Uterus (tissue), 3 donors: ENCODE measurements at regions not wholly inside any gene's neighbourhood (a gene's known extent, or its start where the extent isn't known, plus 50 kb on each side); places are given as distances from the start of the nearest gene placed in this dataset.

Experiments
- DNase-seq, 2 donors: peaks; one replicate each; pipeline ENCODE4 v3.0.0-alpha.2; 2019 to 2020
- H3K27ac ChIP-seq, 2 donors: fragments of 200-600 bp; sonication (generic); 1 replicate in 1 of 2; 2 replicates in 1 of 2; pipeline ENCODE4 v1.5.1; 2016 to 2018
- H3K27me3 ChIP-seq, 2 donors: fragments of 200-600 bp; sonication (generic); one replicate each; pipeline ENCODE4 v1.5.1; 2018 to 2019; ENCODE audit warnings: control low read depth in 1 of 2
- H3K36me3 ChIP-seq, 2 donors: fragments of 200-600 bp; sonication (generic); one replicate each; pipeline ENCODE4 v1.5.1; 2019; ENCODE audit warnings: control low read depth in 1 of 2
- H3K4me1 ChIP-seq, 2 donors: fragments of 200-600 bp; sonication (generic); one replicate each; pipeline ENCODE4 v1.5.1; 2018 to 2019; ENCODE audit warnings: control low read depth in 1 of 2
- H3K4me3 ChIP-seq, 2 donors: fragments of 200-600 bp; sonication (generic); 1 replicate in 1 of 2; 2 replicates in 1 of 2; pipeline ENCODE4 v1.5.1; 2018 to 2019; ENCODE audit warnings: mild to moderate bottlenecking in 1 of 2
- H3K9me3 ChIP-seq, 2 donors: fragments of 200-600 bp; sonication (generic); one replicate each; pipeline ENCODE4 v1.5.1; 2019; ENCODE audit warnings: control low read depth in 1 of 2
- POLR2A ChIP-seq, 2 donors: fragments of 450-650 bp; IDR thresholded peaks; one replicate each; pipeline ENCODE4 v1.6.1; 2016; ENCODE audit warnings: antibody characterized with exemption in 2 of 2, mild to moderate bottlenecking in 1 of 2, moderate library complexity in 1 of 2
- intact Hi-C: fragments of 100-400 bp; cut with DNase I; formaldehyde crosslinking; loops from one replicate; pipeline ENCODE4 v1.15.1; 2023; ENCODE audit warnings: low total_unique reads
- TF ChIP-seq, protein P1 (sequence below), 4 experiments: fragments of 200-600 bp in 2 of 4; fragments of 450-650 bp in 2 of 4; sonication (generic) in 2 of 4; IDR thresholded peaks; one replicate each; pipeline ENCODE4 v1.5.1; 2016 to 2019; ENCODE audit warnings: antibody characterized with exemption in 4 of 4, mild to moderate bottlenecking in 2 of 4, moderate library complexity in 1 of 4
- donor health status: DM: yes; HTN: yes; CAD: no.

DNA sequence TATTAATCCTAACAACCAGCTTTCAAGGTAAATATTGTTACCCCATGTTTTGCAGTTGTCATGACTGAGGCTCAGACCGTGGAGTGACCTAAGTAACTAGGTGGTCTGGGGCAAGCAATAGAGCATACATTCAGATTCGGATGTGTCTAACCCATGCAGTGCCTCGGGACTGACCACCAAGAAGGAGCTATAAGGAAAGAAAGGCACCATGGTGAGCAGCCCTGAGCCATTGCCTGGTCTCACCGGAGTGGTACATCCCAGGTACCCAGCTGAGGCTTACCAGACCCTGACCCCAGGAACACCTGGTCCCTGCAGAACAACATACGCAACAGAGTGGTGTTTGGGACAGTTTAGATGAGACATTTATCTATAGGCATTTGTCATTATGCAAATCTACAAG lies 175.5 kb upstream of the ZMIZ1 start:
- H3K4me3 ChIP-seq: no peak overlapping the region
- H3K27me3 ChIP-seq: no peaks in the 10 kb centered on the region
- H3K9me3 ChIP-seq: no peaks in the 10 kb centered on the region
- intact Hi-C loops: no loop called here
- no peak for TF ChIP-seq POLR2A (IDR thresholded peaks at IDR 0.05)
- TF ChIP-seq, protein P1, sequence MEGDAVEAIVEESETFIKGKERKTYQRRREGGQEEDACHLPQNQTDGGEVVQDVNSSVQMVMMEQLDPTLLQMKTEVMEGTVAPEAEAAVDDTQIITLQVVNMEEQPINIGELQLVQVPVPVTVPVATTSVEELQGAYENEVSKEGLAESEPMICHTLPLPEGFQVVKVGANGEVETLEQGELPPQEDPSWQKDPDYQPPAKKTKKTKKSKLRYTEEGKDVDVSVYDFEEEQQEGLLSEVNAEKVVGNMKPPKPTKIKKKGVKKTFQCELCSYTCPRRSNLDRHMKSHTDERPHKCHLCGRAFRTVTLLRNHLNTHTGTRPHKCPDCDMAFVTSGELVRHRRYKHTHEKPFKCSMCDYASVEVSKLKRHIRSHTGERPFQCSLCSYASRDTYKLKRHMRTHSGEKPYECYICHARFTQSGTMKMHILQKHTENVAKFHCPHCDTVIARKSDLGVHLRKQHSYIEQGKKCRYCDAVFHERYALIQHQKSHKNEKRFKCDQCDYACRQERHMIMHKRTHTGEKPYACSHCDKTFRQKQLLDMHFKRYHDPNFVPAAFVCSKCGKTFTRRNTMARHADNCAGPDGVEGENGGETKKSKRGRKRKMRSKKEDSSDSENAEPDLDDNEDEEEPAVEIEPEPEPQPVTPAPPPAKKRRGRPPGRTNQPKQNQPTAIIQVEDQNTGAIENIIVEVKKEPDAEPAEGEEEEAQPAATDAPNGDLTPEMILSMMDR (IDR thresholded peaks at IDR 0.05): no peak
- no peak for DNase-seq
- H3K4me1 ChIP-seq: no peaks in the 10 kb centered on the region
- H3K27ac ChIP-seq: no peak overlapping the region
- H3K36me3 ChIP-seq: no peaks in the 10 kb centered on the region

DNA sequence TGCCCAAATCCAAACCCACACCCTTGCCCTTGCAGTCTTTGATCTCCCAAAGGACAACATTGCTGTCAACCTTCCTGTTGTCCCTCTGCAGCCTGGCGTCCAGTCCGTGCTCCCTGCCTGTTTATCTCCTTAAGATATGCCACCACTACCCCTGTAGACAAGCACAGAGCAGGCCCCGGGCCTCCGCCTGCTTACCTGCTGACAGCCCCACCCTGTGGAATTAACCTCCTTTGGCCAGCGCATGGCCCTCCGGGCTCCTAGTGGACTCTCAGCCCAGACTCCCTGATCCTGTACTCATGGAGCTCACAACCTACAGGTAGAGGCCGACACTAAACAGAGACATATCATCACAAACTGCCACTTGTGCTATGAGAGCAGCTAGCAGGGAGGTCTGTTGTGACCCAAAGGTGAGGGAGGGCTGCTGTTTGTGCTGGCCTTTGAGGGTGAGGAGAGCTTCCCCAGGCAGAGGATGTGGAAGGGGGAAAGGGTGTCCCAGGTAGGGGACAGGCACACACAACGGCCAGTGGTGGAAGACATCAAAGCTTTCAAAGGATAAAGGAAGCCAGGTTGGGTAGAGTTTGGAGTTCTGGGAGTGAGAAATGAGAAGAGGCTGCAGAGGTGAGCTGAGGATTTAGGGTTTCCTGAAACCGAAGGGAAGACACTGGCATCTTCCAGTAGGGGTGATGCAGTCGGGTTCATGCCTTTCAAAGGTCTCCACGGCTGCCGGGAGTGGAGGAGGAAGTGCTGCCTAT lies 174.5 kb upstream of the ZMIZ1 start:
- DNase-seq: no peak
- intact Hi-C loops: no loop called here
- TF ChIP-seq POLR2A (IDR thresholded peaks at IDR 0.05): no peak
- TF ChIP-seq, protein P1 (IDR thresholded peaks at IDR 0.05): no peak
- Histone ChIP-seq H3K27ac (no peak overlapping the region), H3K27me3 (no peaks in the 10 kb centered on the region), H3K4me1 (no peaks in the 10 kb centered on the region), H3K4me3 (no peak overlapping the region), H3K9me3 (no peaks in the 10 kb centered on the region), H3K36me3 (no peaks in the 10 kb centered on the region)

DNA sequence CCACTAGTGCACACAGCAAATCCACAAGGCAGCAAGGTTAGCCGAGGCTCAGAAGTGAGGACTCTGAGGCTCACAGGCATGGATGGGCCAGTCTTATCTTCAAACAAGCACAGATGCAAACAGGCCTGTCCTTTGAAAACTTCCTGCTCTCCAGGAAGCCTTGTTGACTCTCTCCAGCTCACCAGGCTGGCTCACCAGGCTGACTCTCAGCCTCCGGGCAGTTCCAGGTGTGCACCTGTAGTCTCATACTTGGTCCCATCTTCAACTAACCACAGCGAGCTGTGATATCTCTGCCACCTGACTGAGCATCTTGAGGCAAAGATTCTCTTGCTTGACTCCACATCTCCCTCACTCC lies 173.9 kb upstream of the ZMIZ1 start:
- Histone ChIP-seq H3K27ac (no peak overlapping the region), H3K4me1 (no peaks in the 10 kb centered on the region), H3K9me3 (no peaks in the 10 kb centered on the region), H3K36me3 (no peaks in the 10 kb centered on the region), H3K4me3 (no peak overlapping the region), H3K27me3 (no peaks in the 10 kb centered on the region)
- DNase-seq: no peak
- intact Hi-C loops: no loop called here
- TF ChIP-seq, protein P1 (IDR thresholded peaks at IDR 0.05): no peak
- TF ChIP-seq POLR2A (IDR thresholded peaks at IDR 0.05): no peak

DNA sequence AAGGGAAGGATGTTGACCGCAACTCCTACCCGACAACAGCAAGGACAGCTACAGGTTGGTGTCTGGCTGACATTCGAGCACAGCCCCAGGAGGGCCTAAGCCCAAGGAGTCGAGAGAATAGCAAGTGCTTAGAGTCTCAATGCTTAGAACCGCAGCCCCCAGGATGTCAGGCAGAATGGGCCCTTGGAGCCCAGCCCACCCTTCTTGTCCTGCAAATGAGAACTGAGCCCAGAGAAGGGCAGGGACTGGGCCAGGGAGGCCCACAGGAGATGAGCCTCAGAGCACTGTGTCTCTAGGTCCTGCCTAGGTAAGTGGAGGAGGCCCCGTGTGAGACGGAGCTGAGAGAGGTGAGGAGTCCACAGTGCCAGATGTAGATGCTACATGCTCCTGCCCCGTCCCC lies 173.3 kb upstream of the ZMIZ1 start:
- Histone ChIP-seq H3K9me3 (no peaks in the 10 kb centered on the region), H3K36me3 (no peaks in the 10 kb centered on the region), H3K27ac (no peak overlapping the region), H3K4me1 (no peaks in the 10 kb centered on the region), H3K27me3 (no peaks in the 10 kb centered on the region), H3K4me3 (no peak overlapping the region)
- DNase-seq: no peak
- intact Hi-C loops: no loop called here
- TF ChIP-seq POLR2A (IDR thresholded peaks at IDR 0.05): no peak
- TF ChIP-seq, protein P1 (IDR thresholded peaks at IDR 0.05): no peak

DNA sequence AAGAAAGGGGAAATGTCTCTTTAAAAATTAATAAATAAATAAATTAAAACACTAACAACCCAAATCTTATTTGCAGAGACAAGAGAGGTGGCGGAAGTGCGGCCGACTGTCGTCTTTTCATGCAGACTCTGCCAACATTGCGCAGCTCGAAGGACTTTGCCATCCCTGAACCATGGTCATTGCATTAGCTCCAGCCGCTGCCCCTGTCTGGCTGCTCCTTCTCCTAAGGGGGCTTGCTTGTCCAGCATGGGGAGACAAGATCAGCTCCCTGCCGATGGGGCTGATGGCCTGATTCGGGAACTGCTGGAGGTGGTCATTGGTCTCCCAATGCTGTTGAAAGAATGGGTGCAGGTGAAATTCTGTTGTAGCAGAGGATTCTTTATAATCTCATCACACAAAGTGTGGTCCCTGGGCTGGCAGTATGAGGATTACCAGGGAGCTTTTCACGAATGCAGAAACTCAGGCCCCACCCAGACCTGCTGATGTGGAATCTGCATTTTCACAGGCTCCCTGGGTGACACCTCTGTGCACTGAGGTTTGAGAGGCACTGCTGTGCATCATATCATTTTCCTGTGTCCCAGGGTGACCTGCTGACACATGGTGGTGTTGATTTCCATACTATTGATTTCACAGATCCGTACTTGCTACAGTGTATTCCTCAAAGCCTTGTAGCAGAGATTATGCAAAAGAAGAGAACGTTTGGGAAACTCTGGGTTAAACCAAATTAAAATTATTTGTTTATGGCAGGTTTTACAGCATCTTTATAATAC lies 172.4 kb upstream of the ZMIZ1 start:
- Histone ChIP-seq H3K36me3 (no peaks in the 10 kb centered on the region), H3K27ac (no peak overlapping the region), H3K27me3 (no peaks in the 10 kb centered on the region), H3K4me3 (no peak overlapping the region), H3K4me1 (no peaks in the 10 kb centered on the region), H3K9me3 (no peaks in the 10 kb centered on the region)
- TF ChIP-seq POLR2A (IDR thresholded peaks at IDR 0.05): no peak
- TF ChIP-seq, protein P1 (IDR thresholded peaks at IDR 0.05): no peak
- DNase-seq: no peak
- intact Hi-C loops: no loop called here
